ENCODE measurements at regions not wholly inside any gene's neighbourhood (a gene's known extent, or its start where the extent isn't known, plus 50 kb on each side); places are given as distances from the start of the nearest gene placed in this dataset.

GRCh38 chr4:30642567-30642966 lies 77.6 kb upstream of the PCDH7 start:
- TF ChIP-seq CTCF (optimal IDR thresholded peaks at IDR 0.05 in 1 of 3, IDR thresholded peaks at IDR 0.05 in 1 of 3, conservative IDR thresholded peaks at IDR 0.05 in 1 of 3; ENCODE audit: extremely low read depth in 1 of 3, insufficient read depth in 2 of 3, low read length in 3 of 3) (no peak), EZH2 (IDR thresholded peaks at IDR 0.05; ENCODE audit: low read length) (no peak)

All from keratinocyte (primary cell).